GM21619 (cell line): ENCODE measurements at regions not wholly inside any gene's neighbourhood (a gene's known extent, or its start where the extent isn't known, plus 50 kb on each side); places are given as distances from the start of the nearest gene placed in this dataset.
"Not testable (repeated sequence)": the region's sequence is repeated elsewhere in the genome, so short reads cannot be mapped to it uniquely, and the experiment has no call there.

ENCODE experiments used
- ATAC-seq: cut with Tn5 transposase; IDR thresholded peaks from one replicate; pipeline ENCODE4 v1.9.1; 2021; ENCODE audit not compliant: unreplicated experiment

DNA sequence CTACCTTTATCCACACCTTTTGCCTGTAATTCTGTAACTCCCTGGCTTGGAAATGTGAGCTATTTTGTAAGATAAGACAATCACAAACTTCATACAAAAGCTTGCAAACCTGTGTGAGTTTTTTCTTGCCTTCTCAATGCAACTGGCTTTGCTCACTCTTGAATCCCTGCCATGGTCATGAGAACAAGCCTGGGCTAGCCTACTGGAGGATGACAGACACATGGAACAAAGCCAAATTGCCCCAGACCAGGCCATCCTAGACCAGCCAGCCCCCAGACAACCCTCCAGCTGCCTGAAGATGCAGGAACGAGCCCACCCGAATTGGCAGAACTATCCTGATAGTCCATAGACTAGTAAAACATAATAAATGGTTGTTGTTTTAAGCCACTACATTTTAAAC is 466.6 kb upstream of the ERCC4 start:
- ATAC-seq = no peak

GRCh38 chr16:13453938-13454553 is 465.9 kb upstream of the ERCC4 start:
- no peak for ATAC-seq

DNA sequence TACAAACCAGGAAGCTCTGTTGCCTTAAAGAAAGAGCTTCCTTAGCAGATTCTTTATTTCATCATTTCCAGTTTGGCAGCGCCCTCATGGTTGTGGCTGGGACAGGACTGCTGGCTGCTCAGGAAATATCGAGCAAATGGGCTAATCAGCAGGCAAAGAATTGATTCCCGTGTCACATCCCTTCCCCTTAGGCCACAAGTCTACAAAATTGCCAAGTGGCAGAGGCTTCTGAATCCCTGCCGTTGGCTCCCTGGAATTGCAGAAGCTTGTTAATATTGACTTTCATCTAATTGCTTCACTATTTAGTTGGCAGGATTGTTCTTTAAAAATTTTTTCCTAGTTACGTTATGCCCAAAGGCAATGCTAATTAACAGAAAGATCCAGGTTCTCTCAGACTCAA is 456.3 kb upstream of the ERCC4 start:
- no peak for ATAC-seq

- ATAC-seq = no peak
These were observed 448.9 kb upstream of the ERCC4 start for GRCh38 chr16:13471036-13471435.

DNA sequence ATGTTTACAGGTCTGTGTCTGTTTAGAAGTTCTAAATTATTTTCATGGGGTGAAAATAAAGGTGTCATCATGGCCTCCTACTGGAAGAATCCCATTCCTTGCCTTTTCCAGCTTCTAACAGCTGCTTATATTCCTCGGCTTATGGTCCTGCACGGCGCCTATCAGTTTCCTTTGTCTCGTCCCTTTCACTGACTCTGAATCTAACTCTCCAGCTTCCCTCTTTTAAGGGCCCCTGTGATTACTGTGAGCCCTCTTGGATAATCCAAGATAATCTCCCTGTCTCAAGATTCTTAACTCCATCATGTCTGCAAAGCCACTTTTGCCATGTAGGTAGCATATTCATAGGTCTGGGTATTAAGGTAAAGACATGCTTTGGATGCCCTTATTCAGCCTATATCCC is 441.0 kb upstream of the ERCC4 start:
- no peak for ATAC-seq

GRCh38 chr16:13479549-13479948 is 440.4 kb upstream of the ERCC4 start:
- no peak for ATAC-seq

- ATAC-seq = no peak
These were observed 439.2 kb upstream of the ERCC4 start for GRCh38 chr16:13480801-13481200.

GRCh38 chr16:13483121-13483520 is 436.8 kb upstream of the ERCC4 start:
- ATAC-seq = no peak

- not testable (repeated sequence) for ATAC-seq
These were observed 430.5 kb upstream of the ERCC4 start for GRCh38 chr16:13489416-13489815.

DNA sequence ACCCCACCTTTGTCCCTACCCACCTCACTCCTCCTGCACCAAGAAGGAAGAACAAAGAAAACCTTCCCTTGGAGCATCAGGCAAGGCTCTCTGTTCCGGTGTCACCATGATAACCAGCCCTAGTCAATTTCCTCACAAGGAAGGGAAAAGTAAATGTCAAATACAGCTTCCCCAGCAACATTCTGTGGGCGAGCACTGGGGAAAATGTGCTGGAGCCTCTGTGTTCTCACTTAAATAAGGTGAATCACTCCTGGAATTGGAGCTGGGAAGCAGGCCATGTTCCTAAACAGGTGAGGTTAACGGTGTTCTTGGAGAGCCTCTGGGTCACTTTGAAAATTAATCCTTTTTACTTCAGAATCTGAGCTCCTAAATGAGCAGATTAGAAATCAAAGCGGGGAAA is 427.9 kb upstream of the ERCC4 start:
- no peak for ATAC-seq

GRCh38 chr16:13503960-13504635 is 415.9 kb upstream of the ERCC4 start:
- no peak for ATAC-seq

- no peak for ATAC-seq
These were observed 412.4 kb upstream of the ERCC4 start for GRCh38 chr16:13507530-13507929.

- ATAC-seq = no peak
These were observed 409.4 kb upstream of the ERCC4 start for GRCh38 chr16:13510425-13511151.

- ATAC-seq = no peak
These were observed 402.1 kb upstream of the ERCC4 start for GRCh38 chr16:13517841-13518240.

- no peak for ATAC-seq
These were observed 400.1 kb upstream of the ERCC4 start for GRCh38 chr16:13519871-13520270.

- ATAC-seq = no peak
These were observed 398.6 kb upstream of the ERCC4 start for GRCh38 chr16:13521356-13521755.

GRCh38 chr16:13527332-13527731 is 392.6 kb upstream of the ERCC4 start:
- no peak for ATAC-seq

- ATAC-seq = no peak
These were observed 391.3 kb upstream of the ERCC4 start for GRCh38 chr16:13528691-13529090.

DNA sequence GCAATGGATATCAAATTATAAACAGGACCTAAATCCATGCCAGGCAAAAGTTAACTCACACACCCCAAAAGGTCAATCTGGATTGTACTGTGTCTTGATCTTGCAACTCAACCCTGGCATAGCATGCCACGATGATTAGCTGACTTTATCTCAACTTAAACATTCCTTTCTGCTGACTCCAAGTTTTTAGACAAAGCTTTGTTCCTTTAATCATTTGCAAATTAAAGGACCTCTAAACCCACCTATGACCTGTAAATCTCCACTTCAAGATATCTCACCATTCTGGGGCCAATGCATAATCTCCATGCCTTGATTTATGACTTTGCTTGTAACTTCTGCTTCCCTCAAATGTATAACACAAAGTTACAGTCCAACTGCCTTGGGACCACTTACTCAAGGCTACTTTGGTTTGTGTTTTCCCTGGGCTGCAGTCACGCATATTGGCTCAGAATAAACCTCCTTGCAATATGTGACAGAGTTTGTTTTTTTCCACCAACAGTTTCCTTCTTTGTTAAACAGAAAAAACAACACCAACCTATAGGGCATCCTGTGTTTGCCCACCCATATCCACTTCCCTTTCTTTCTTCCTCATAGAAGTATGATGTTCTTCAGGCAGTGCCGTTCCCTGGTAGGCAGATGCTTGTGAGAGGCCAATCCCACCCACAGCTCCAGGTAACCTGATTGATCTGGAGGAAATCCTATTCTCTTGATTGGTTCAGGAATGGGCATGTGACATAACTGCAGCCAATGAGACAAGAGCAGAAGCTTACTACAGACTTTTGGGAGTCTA is 390.6 kb upstream of the ERCC4 start:
- no peak for ATAC-seq

DNA sequence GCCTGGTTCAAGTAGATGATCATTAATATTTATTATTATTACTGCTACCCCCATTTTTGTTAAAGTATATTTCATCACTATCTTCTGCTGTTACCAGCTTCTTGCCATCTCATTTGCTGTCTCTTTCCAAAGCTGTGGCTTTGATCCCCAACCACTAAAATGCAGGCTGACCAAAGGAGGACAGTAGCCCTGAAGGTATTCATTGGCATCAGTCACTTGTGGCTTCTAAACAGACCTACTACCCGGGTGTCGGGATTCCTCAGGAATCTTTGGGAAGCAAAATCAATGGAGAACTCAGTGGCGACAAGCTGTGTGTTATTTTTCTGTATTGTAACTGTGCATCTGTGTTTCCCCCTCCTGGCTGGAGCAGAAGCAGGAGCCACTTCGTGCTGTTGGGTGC is 379.2 kb upstream of the ERCC4 start:
- no peak for ATAC-seq

GRCh38 chr16:13542284-13542683 is 377.7 kb upstream of the ERCC4 start:
- ATAC-seq = no peak

DNA sequence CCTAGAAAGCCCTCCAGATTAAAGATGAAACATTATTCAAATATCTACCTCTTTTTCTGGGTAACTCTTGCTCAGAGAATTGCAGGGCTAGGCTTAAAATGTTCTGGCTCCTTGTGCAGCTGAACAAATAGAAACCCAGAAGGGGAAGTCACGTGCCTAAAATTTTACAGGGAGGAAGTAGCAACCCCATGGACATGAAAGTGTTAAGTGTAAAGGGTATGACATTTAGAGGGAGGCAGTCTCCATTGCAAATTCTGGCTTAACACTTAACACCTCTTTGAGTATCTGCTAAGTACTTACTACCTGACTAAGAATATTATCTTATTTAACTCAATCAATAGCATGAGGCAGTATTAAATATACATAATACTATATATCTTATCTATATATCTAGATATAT is 376.1 kb upstream of the ERCC4 start:
- ATAC-seq = no peak
